GM12892 (cell line): ENCODE measurements at regions not wholly inside any gene's neighbourhood (a gene's known extent, or its start where the extent isn't known, plus 50 kb on each side); places are given as distances from the start of the nearest gene placed in this dataset.

Experiments used
- POLR2A ChIP-seq: IDR thresholded peaks from 2 replicates; pipeline ENCODE4 v1.6.1; 2011; ENCODE audit warnings: low read depth, low read length, control low read depth
- POLR2AphosphoS5 ChIP-seq: IDR thresholded peaks from 2 replicates; pipeline ENCODE4 v1.6.1; 2011; ENCODE audit warnings: low read depth, low read length, control low read depth
- TAF1 ChIP-seq: IDR thresholded peaks from 2 replicates; pipeline ENCODE4 v1.6.1; 2011; ENCODE audit warnings: low read depth, mild to moderate bottlenecking, control low read depth, low read length, borderline replicate concordance

- no peak for TF ChIP-seq POLR2A
- TF ChIP-seq POLR2AphosphoS5, result no peak
- TF ChIP-seq TAF1, result no peak
Observed at GRCh38 chr6:26250698-26251044, 114.3 kb upstream of the BTN3A2 start.
